LNCAP (cell line): ENCODE measurements at regions not wholly inside any gene's neighbourhood (a gene's known extent, or its start where the extent isn't known, plus 50 kb on each side); places are given as distances from the start of the nearest gene placed in this dataset.

ENCODE experiments used
- CTCF ChIP-seq: fragments of 450-650 bp; IDR thresholded peaks from 2 replicates; pipeline ENCODE4 v1.5.1; 2017; ENCODE audit warnings: mild to moderate bottlenecking

GRCh38 chr10:130618647-130619046 lies 482.5 kb downstream of the GLRX3 start:
- no peak for TF ChIP-seq CTCF

- TF ChIP-seq CTCF: no peak
These were observed 485.1 kb downstream of the GLRX3 start for GRCh38 chr10:130621231-130621775.

GRCh38 chr10:130623680-130624267 lies 487.6 kb downstream of the GLRX3 start:
- TF ChIP-seq CTCF: no peak

- no peak for TF ChIP-seq CTCF
These were observed 491.3 kb downstream of the GLRX3 start for GRCh38 chr10:130627346-130628045.

- no peak for TF ChIP-seq CTCF
These were observed 493.9 kb downstream of the GLRX3 start for GRCh38 chr10:130630135-130630534.

- TF ChIP-seq CTCF: no peak
These were observed 495.2 kb downstream of the GLRX3 start for GRCh38 chr10:130631142-130632096.

- TF ChIP-seq CTCF: no peak
These were observed 498.6 kb downstream of the GLRX3 start for GRCh38 chr10:130634816-130635215.
